ENCODE measurements at regions not wholly inside any gene's neighbourhood (a gene's known extent, or its start where the extent isn't known, plus 50 kb on each side); places are given as distances from the start of the nearest gene placed in this dataset.

DNA sequence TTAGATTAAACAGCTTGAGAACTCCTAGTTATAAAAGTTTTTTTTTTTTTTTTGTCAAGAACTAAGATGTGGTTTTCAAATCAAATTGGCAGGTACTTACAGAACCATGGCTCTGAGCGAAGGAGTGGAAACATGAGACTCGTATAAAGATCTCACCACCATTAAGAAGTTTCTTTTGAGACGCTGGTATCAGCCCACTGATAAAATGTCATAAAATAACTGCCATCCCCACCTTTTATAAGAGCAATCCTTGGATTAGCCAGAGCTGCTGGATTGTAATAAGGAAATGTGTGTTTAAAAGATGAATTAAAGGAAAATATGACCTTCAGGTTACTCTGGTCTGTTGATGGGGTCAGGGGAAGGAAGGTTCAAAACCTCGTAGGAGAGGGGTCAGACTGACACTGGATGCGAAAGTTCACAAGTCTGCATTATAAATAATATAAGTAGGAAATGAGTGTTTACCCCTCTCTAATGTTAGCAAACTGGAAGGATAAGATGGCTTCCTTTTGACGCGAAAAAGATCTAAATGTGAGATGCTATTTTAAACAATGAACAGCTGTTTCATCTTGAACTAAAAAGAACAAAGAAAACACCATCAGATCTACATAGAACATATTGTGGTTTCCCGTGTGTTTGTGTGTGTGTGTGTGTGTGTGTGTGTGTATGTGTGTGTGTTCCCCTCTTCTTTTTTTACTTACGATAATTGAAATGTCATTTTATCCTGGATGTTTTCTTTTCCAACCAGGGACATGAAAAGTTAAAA, 386.8 kb upstream of the JAG1 start:
- TF ChIP-seq, protein P1, sequence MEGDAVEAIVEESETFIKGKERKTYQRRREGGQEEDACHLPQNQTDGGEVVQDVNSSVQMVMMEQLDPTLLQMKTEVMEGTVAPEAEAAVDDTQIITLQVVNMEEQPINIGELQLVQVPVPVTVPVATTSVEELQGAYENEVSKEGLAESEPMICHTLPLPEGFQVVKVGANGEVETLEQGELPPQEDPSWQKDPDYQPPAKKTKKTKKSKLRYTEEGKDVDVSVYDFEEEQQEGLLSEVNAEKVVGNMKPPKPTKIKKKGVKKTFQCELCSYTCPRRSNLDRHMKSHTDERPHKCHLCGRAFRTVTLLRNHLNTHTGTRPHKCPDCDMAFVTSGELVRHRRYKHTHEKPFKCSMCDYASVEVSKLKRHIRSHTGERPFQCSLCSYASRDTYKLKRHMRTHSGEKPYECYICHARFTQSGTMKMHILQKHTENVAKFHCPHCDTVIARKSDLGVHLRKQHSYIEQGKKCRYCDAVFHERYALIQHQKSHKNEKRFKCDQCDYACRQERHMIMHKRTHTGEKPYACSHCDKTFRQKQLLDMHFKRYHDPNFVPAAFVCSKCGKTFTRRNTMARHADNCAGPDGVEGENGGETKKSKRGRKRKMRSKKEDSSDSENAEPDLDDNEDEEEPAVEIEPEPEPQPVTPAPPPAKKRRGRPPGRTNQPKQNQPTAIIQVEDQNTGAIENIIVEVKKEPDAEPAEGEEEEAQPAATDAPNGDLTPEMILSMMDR (IDR thresholded peaks at IDR 0.05; ENCODE audit: poor library complexity, severe bottlenecking): no peak
- Histone ChIP-seq H3K27ac (ENCODE audit: poor library complexity, severe bottlenecking) (no peak overlapping the region), H3K9me3 (ENCODE audit: severe bottlenecking) (no peaks in the 10 kb centered on the region), H3K27me3 (ENCODE audit: insufficient read depth, poor library complexity, severe bottlenecking) (no peaks in the 10 kb centered on the region), H3K36me3 (ENCODE audit: low read depth) (no peaks in the 10 kb centered on the region), H3K4me3 (ENCODE audit: severe bottlenecking) (no peak overlapping the region), H3K4me1 (ENCODE audit: insufficient read depth, poor library complexity, severe bottlenecking) (no peaks in the 10 kb centered on the region)
- no peak for DNase-seq (ENCODE audit: low spot score)
- ATAC-seq (ENCODE audit: low read depth): no peak

GRCh38 chr20:11063444-11063843, 389.6 kb upstream of the JAG1 start:
- Histone ChIP-seq H3K4me1 (ENCODE audit: insufficient read depth, poor library complexity, severe bottlenecking) (no peaks in the 10 kb centered on the region), H3K27me3 (ENCODE audit: insufficient read depth, poor library complexity, severe bottlenecking) (no peaks in the 10 kb centered on the region), H3K36me3 (ENCODE audit: low read depth) (no peaks in the 10 kb centered on the region), H3K9me3 (ENCODE audit: severe bottlenecking) (no peaks in the 10 kb centered on the region), H3K27ac (ENCODE audit: poor library complexity, severe bottlenecking) (no peak overlapping the region), H3K4me3 (ENCODE audit: severe bottlenecking) (no peak overlapping the region)
- TF ChIP-seq, protein P1 (IDR thresholded peaks at IDR 0.05; ENCODE audit: poor library complexity, severe bottlenecking): no peak
- no peak for DNase-seq (ENCODE audit: low spot score)
- ATAC-seq (ENCODE audit: low read depth): no peak

DNA sequence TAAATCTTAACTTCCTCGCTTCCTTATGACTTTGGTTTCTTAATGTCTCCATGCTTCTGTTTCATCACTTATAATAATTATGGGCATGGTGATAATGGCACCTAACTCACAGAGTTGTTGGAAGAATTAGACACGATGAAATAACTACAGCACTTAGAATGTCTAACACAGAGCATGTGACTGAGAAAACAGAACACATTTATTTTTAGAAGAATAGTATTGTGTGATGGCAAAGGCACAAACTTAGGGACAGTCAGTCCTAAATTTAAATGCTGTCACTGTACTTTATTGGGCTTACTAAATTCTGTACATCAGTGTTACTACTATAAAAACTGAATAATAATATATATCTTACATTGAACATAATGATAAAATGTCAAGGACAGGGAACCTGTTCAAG, 391.1 kb upstream of the JAG1 start:
- TF ChIP-seq, protein P1 (IDR thresholded peaks at IDR 0.05; ENCODE audit: poor library complexity, severe bottlenecking): no peak
- no peaks in the 10 kb centered on the region for H3K4me1 ChIP-seq (ENCODE audit: insufficient read depth, poor library complexity, severe bottlenecking)

DNA sequence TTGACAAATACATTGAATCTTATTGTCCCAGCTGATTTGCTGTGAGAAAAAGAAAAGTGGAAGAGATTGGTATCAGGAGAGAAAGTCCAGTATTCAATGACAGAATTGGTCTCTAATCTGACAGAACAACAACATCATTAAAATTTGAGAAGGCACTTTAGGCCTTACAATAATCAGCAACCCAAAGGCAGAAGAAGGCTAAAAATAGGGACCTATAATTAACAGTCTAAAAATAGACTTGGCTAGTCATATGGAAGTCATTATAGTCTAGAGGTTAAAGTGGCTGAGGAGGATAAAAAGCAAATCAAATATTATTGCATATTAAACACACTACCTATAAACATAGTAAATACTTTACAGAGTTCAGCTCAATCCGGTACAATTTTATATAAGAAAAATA, 393.6 kb upstream of the JAG1 start:
- Histone ChIP-seq H3K27me3 (ENCODE audit: insufficient read depth, poor library complexity, severe bottlenecking) (no peaks in the 10 kb centered on the region), H3K4me1 (ENCODE audit: insufficient read depth, poor library complexity, severe bottlenecking) (no peaks in the 10 kb centered on the region), H3K4me3 (ENCODE audit: severe bottlenecking) (no peak overlapping the region), H3K9me3 (ENCODE audit: severe bottlenecking) (no peaks in the 10 kb centered on the region), H3K27ac (ENCODE audit: poor library complexity, severe bottlenecking) (no peak overlapping the region), H3K36me3 (ENCODE audit: low read depth) (no peaks in the 10 kb centered on the region)
- DNase-seq (ENCODE audit: low spot score) (no peak), ATAC-seq (ENCODE audit: low read depth) (no peak)
- TF ChIP-seq, protein P1 (IDR thresholded peaks at IDR 0.05; ENCODE audit: poor library complexity, severe bottlenecking): no peak

More for the DNA sequence above, 391.1 kb upstream of the JAG1 start:
- Histone ChIP-seq H3K9me3 (ENCODE audit: severe bottlenecking) (no peaks in the 10 kb centered on the region), H3K27me3 (ENCODE audit: insufficient read depth, poor library complexity, severe bottlenecking) (no peaks in the 10 kb centered on the region), H3K4me3 (ENCODE audit: severe bottlenecking) (no peak overlapping the region), H3K27ac (ENCODE audit: poor library complexity, severe bottlenecking) (no peak overlapping the region), H3K36me3 (ENCODE audit: low read depth) (no peaks in the 10 kb centered on the region)
- DNase-seq (ENCODE audit: low spot score): no peak
- no peak for ATAC-seq (ENCODE audit: low read depth)

- DNase-seq (ENCODE audit: low spot score) (no peak), ATAC-seq (ENCODE audit: low read depth) (no peak)
- no peaks in the 10 kb centered on the region for H3K9me3 ChIP-seq (ENCODE audit: severe bottlenecking)
- no peak overlapping the region for H3K4me3 ChIP-seq (ENCODE audit: severe bottlenecking)
- H3K27me3 ChIP-seq (ENCODE audit: insufficient read depth, poor library complexity, severe bottlenecking): no peaks in the 10 kb centered on the region
- no peaks in the 10 kb centered on the region for H3K36me3 ChIP-seq (ENCODE audit: low read depth)
- H3K4me1 ChIP-seq (ENCODE audit: insufficient read depth, poor library complexity, severe bottlenecking): no peaks in the 10 kb centered on the region
- TF ChIP-seq, protein P1 (IDR thresholded peaks at IDR 0.05; ENCODE audit: poor library complexity, severe bottlenecking): no peak
- no peak overlapping the region for H3K27ac ChIP-seq (ENCODE audit: poor library complexity, severe bottlenecking)
These were observed 399.2 kb upstream of the JAG1 start for GRCh38 chr20:11072982-11073381.

All from RWPE2 (cell line).